Liver (tissue), 3 donors: ENCODE measurements at regions not wholly inside any gene's neighbourhood (a gene's known extent, or its start where the extent isn't known, plus 50 kb on each side); places are given as distances from the start of the nearest gene placed in this dataset.

Source experiments
- HNF4A ChIP-seq, 2 donors: conservative IDR thresholded peaks; 2 replicates each; pipeline ENCODE4 v1.6.1; 2016; ENCODE audit warnings: antibody characterized with exemption in 2 of 2, mild to moderate bottlenecking in 2 of 2
- JUND ChIP-seq, 2 donors: IDR thresholded peaks; 2 replicates each; pipeline ENCODE4 v1.6.1; 2016; ENCODE audit warnings: antibody characterized with exemption in 2 of 2
- RAD21 ChIP-seq, 2 donors: IDR thresholded peaks; 2 replicates each; pipeline ENCODE4 v1.6.1; 2016; ENCODE audit warnings: antibody characterized with exemption in 2 of 2, mild to moderate bottlenecking in 2 of 2
- SP1 ChIP-seq: IDR thresholded peaks from 2 replicates; pipeline ENCODE4 v1.6.1; 2018; ENCODE audit warnings: antibody characterized with exemption, mild to moderate bottlenecking
- TF ChIP-seq, protein P1 (sequence below): fragments of 150-350 bp; IDR thresholded peaks from 2 replicates; pipeline ENCODE4 v1.5.1; 2017; ENCODE audit warnings: improper control_type of control experiment, low read depth, low read length; ENCODE audit not compliant: missing input control
- donor health status: healthy.
- donor health status: healthy.

DNA sequence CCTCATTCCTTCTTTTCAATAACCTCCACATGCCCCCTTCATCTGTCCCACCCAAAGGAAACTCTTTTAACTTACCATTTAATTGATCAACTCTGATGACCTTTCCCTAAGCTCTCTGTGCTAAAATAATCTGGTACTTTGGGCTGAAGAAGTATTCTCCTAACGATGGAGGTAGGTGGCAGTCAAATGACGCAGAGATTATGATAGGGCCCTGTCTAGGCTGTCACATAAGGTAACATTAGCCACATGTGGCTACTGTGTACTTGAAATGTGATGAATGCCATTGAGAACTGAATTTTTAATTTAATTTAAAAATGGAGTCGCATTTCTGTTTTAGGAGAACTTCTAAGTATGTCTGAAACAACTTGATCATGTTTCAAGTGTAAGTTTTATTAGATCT, 140.5 kb upstream of the TNP1 start:
- TF ChIP-seq HNF4A (conservative IDR thresholded peaks at IDR 0.05) (no peak), RAD21 (IDR thresholded peaks at IDR 0.05) (peak in 1 of 2 donors; percentile 23), JUND (IDR thresholded peaks at IDR 0.05) (no peak), SP1 (no peak)
- TF ChIP-seq, protein P1, sequence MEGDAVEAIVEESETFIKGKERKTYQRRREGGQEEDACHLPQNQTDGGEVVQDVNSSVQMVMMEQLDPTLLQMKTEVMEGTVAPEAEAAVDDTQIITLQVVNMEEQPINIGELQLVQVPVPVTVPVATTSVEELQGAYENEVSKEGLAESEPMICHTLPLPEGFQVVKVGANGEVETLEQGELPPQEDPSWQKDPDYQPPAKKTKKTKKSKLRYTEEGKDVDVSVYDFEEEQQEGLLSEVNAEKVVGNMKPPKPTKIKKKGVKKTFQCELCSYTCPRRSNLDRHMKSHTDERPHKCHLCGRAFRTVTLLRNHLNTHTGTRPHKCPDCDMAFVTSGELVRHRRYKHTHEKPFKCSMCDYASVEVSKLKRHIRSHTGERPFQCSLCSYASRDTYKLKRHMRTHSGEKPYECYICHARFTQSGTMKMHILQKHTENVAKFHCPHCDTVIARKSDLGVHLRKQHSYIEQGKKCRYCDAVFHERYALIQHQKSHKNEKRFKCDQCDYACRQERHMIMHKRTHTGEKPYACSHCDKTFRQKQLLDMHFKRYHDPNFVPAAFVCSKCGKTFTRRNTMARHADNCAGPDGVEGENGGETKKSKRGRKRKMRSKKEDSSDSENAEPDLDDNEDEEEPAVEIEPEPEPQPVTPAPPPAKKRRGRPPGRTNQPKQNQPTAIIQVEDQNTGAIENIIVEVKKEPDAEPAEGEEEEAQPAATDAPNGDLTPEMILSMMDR = no peak
